OCI-LY7 (cell line): ENCODE measurements at regions not wholly inside any gene's neighbourhood (a gene's known extent, or its start where the extent isn't known, plus 50 kb on each side); places are given as distances from the start of the nearest gene placed in this dataset.

Experiments used
- BruUV-seq: library from RNA; stranded (reverse); fragments of 400-500 nt; replicated peaks from 2 replicates; lab custom pipeline; 2021; lab: Mats Ljungman, UMichigan
- CTCF ChIA-PET: fragments of 300-600 bp; sonication (Branson Sonifier 250); formaldehyde crosslinking; loops from one replicate; lab custom pipeline; 2022; ENCODE audit warnings: antibody characterized with exemption; ENCODE audit not compliant: unreplicated experiment; lab: Charles Lee
- POLR2A ChIA-PET: fragments of 300-600 bp; sonication (Branson Sonifier 250); formaldehyde crosslinking; loops from one replicate; lab custom pipeline; 2022; ENCODE audit warnings: antibody characterized with exemption; lab: Charles Lee
- DNase-seq: peaks from one replicate; pipeline ENCODE4 v3.0.0-alpha.2; 2015; ENCODE audit warnings: low spot score
- H2AFZ ChIP-seq: fragments of 200-600 bp; sonication (generic), shearing (Covaris generic); 2 replicates; pipeline ENCODE4 v1.6.1; 2014; ENCODE audit warnings: mild to moderate bottlenecking, antibody characterized with exemption, low read length, moderate library complexity
- H3K27ac ChIP-seq: fragments of 200-600 bp; sonication (generic); 2 replicates; pipeline ENCODE4 v1.5.1; 2014; ENCODE audit warnings: mixed run types, low read depth, mild to moderate bottlenecking, moderate library complexity, low read length, inconsistent platforms; ENCODE audit not compliant: poor library complexity, severe bottlenecking
- H3K36me3 ChIP-seq: fragments of 200-600 bp; sonication (generic); 2 replicates; pipeline ENCODE4 v1.6.1; 2014; ENCODE audit warnings: mild to moderate bottlenecking, antibody characterized with exemption, low read length, moderate library complexity, mixed read lengths; ENCODE audit not compliant: insufficient read depth
- H3K4me1 ChIP-seq: fragments of 200-600 bp; sonication (generic); 2 replicates; pipeline ENCODE4 v1.5.1; 2014; ENCODE audit warnings: mild to moderate bottlenecking, low read length; ENCODE audit not compliant: insufficient read depth, poor library complexity, severe bottlenecking
- H3K4me2 ChIP-seq: fragments of 200-600 bp; sonication (generic); 2 replicates; pipeline ENCODE4 v1.6.1; 2014; ENCODE audit warnings: mild to moderate bottlenecking, low read length
- H3K4me3 ChIP-seq: fragments of 200-600 bp; sonication (generic); 2 replicates; pipeline ENCODE4 v1.5.1; 2014; ENCODE audit warnings: mild to moderate bottlenecking, low read depth, low read length; ENCODE audit not compliant: poor library complexity, severe bottlenecking
- H3K79me2 ChIP-seq: fragments of 200-600 bp; sonication (generic); 2 replicates; pipeline ENCODE4 v1.6.1; 2016; ENCODE audit warnings: low read depth, mild to moderate bottlenecking, low read length, moderate library complexity, mixed read lengths; ENCODE audit not compliant: insufficient read depth
- H3K9me2 ChIP-seq: fragments of 200-600 bp; sonication (generic); 2 replicates; pipeline ENCODE4 v1.6.1; 2016; ENCODE audit warnings: mild to moderate bottlenecking, low read length, mixed read lengths; ENCODE audit not compliant: insufficient read depth
- H3K9me3 ChIP-seq: fragments of 200-600 bp; sonication (generic); 2 replicates; pipeline ENCODE4 v1.6.1; 2014; ENCODE audit warnings: mild to moderate bottlenecking, mixed run types, low read length, mixed read lengths
- H4K20me1 ChIP-seq: fragments of 200-600 bp; sonication (generic); 2 replicates; pipeline ENCODE4 v1.6.1; 2014; ENCODE audit warnings: mild to moderate bottlenecking, antibody characterized with exemption, low read length, moderate library complexity, mixed read lengths; ENCODE audit not compliant: insufficient read depth
- CTCF ChIP-seq: fragments of 200-600 bp; sonication (generic); conservative IDR thresholded peaks from 2 replicates; pipeline ENCODE4 v1.5.1; 2014; ENCODE audit warnings: mild to moderate bottlenecking, antibody characterized with exemption, low read length, moderate library complexity, mixed read lengths
- EZH2phosphoT487 ChIP-seq: fragments of 200-600 bp; sonication (generic); IDR thresholded peaks from 2 replicates; pipeline ENCODE4 v1.6.1; 2018; ENCODE audit warnings: low read depth, borderline replicate concordance, mild to moderate bottlenecking, mixed run types, antibody characterized with exemption, low read length, moderate library complexity, mixed read lengths
- intact Hi-C: fragments of 100-400 bp; cut with micrococcal nuclease; formaldehyde crosslinking; loops from one replicate; pipeline ENCODE4 v1.10.0; 2022; ENCODE audit not compliant: unreplicated experiment

GRCh38 chr13:50125554-50126262 lies 110.5 kb downstream of the KCNRG start:
- Histone ChIP-seq H3K36me3 (no peaks in the 10 kb centered on the region), H3K27ac (peak overlapping the region; percentile 68), H3K4me2 (peak overlapping the region; percentile 71), H3K4me3 (peak overlapping the region; percentile 81), H3K9me3 (no peaks in the 10 kb centered on the region), H2AFZ (peak overlapping the region; percentile 50), H3K4me1 (peaks cover 75% of the 10 kb centered on the region), H4K20me1 (peaks cover 15% of the 10 kb centered on the region; the same call in 1 of the 2 replicates), H3K79me2 (peaks cover 27% of the 10 kb centered on the region; the same call in 1 of the 2 replicates), H3K9me2 (no peaks in the 10 kb centered on the region)
- DNase-seq = peak; percentile 84
- CTCF ChIA-PET = interaction anchor here (0.6 to 1.7 kb wide), 3 partner anchors 19 to 41 kb away, joined by 3 to 4 read pairs (median 4); no protein-coding TSS in a partner anchor
- POLR2A ChIA-PET = interaction anchor here (0.5 to 8.3 kb wide), 18 partner anchors 12 to 789 kb away, joined by 3 to 94 read pairs (median 6); no protein-coding TSS in a partner anchor
- no peak for TF ChIP-seq CTCF
- no peak for TF ChIP-seq EZH2phosphoT487
- intact Hi-C loops = loop anchor here (1.0 to 5.0 kb wide), 7 partner anchors 43 to 767 kb away; partner anchors contain the start of genes KPNA3, SPRYD7 and TRIM13
- no TSS peak for BruUV-seq

- TSS peak; percentile 30 for BruUV-seq
- H3K79me2 ChIP-seq = peaks cover 21% of the 10 kb centered on the region; the same call in 1 of the 2 replicates
- peaks cover 15% of the 10 kb centered on the region; the same call in 1 of the 2 replicates for H4K20me1 ChIP-seq
- H3K36me3 ChIP-seq = no peaks in the 10 kb centered on the region
- CTCF ChIA-PET = interaction anchor here (0.6 to 1.0 kb wide), 2 partner anchors 19 to 41 kb away, joined by 3 to 4 read pairs; no protein-coding TSS in a partner anchor
- H3K4me3 ChIP-seq = peak overlapping the region; percentile 81
- peak overlapping the region; percentile 71 for H3K4me2 ChIP-seq
- TF ChIP-seq EZH2phosphoT487 (no peak), CTCF (no peak)
- intact Hi-C loops = loop anchor here (5.0 kb wide), 4 partner anchors 189 to 766 kb away; partner anchors contain the start of genes KPNA3 and SPRYD7
- no peaks in the 10 kb centered on the region for H3K9me3 ChIP-seq
- H2AFZ ChIP-seq = peak overlapping the region; percentile 50
- peak; percentile 59 for DNase-seq
- H3K27ac ChIP-seq = peak overlapping the region; percentile 68
- H3K9me2 ChIP-seq = no peaks in the 10 kb centered on the region
- peaks cover 71% of the 10 kb centered on the region for H3K4me1 ChIP-seq
- POLR2A ChIA-PET = interaction anchor here (0.6 to 8.3 kb wide), 15 partner anchors 11 to 789 kb away, joined by 3 to 94 read pairs (median 6); no protein-coding TSS in a partner anchor
Observed at GRCh38 chr13:50126263-50126992, 111.2 kb downstream of the KCNRG start.
